Neural crest cell (in vitro differentiated cells): ENCODE measurements at regions not wholly inside any gene's neighbourhood (a gene's known extent, or its start where the extent isn't known, plus 50 kb on each side); places are given as distances from the start of the nearest gene placed in this dataset.

Experiments used
- DNase-seq: peaks from one replicate; pipeline ENCODE4 v3.0.0; 2021; ENCODE audit warnings: low read depth, mixed read lengths, low spot score
- H3K27ac Mint-ChIP-seq: one replicate; pipeline ENCODE4 v1.8.0; 2021; ENCODE audit warnings: mild to moderate bottlenecking, mixed read lengths; ENCODE audit not compliant: unreplicated experiment
- H3K27me3 Mint-ChIP-seq: 2 replicates; pipeline ENCODE4 v1.8.0; 2021; ENCODE audit warnings: low read depth, mild to moderate bottlenecking, mixed read lengths
- H3K36me3 Mint-ChIP-seq: 2 replicates; pipeline ENCODE4 v1.8.0; 2021; ENCODE audit warnings: low read depth, mild to moderate bottlenecking, mixed read lengths
- H3K4me1 Mint-ChIP-seq: 2 replicates; pipeline ENCODE4 v1.8.0; 2021; ENCODE audit warnings: mixed read lengths
- H3K4me3 Mint-ChIP-seq: one replicate; pipeline ENCODE4 v1.8.0; 2021; ENCODE audit warnings: mild to moderate bottlenecking, mixed read lengths
- H3K9me3 Mint-ChIP-seq: 2 replicates; pipeline ENCODE4 v1.8.0; 2021; ENCODE audit warnings: mixed read lengths
- TF ChIP-seq, protein P1 (sequence below): fragments of 200-600 bp; sonication (generic); conservative IDR thresholded peaks from 2 replicates; pipeline ENCODE4 v1.5.0; 2021; ENCODE audit warnings: antibody characterized with exemption, mild to moderate bottlenecking

DNA sequence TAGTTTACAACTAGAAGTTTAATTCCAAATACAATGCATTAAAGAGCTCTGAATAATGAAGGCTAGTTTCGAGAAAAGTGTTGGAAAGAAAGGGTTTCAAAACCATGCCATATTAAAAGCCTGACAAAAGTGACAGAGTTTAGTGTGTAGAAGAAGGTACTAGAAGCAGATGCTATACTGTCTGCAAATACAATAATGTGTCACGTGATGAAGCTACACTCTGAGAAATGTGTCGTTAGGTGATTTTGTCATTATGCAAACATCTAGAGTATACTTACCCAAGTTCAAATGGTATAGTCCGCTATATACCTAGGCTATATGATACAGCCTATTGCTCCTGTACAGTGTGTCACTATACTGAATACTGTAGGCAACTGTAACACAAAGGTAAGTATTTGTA is 494.1 kb downstream of the TLE1 start:
- TF ChIP-seq, protein P1, sequence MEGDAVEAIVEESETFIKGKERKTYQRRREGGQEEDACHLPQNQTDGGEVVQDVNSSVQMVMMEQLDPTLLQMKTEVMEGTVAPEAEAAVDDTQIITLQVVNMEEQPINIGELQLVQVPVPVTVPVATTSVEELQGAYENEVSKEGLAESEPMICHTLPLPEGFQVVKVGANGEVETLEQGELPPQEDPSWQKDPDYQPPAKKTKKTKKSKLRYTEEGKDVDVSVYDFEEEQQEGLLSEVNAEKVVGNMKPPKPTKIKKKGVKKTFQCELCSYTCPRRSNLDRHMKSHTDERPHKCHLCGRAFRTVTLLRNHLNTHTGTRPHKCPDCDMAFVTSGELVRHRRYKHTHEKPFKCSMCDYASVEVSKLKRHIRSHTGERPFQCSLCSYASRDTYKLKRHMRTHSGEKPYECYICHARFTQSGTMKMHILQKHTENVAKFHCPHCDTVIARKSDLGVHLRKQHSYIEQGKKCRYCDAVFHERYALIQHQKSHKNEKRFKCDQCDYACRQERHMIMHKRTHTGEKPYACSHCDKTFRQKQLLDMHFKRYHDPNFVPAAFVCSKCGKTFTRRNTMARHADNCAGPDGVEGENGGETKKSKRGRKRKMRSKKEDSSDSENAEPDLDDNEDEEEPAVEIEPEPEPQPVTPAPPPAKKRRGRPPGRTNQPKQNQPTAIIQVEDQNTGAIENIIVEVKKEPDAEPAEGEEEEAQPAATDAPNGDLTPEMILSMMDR: no peak
- no peak overlapping the region for H3K27ac Mint-ChIP-seq
- peaks cover 6% of the 10 kb centered on the region for H3K36me3 Mint-ChIP-seq
- H3K9me3 Mint-ChIP-seq: peaks cover 13% of the 10 kb centered on the region
- no peaks in the 10 kb centered on the region for H3K4me1 Mint-ChIP-seq
- DNase-seq: no peak
- H3K4me3 Mint-ChIP-seq: no peak overlapping the region
- H3K27me3 Mint-ChIP-seq: no peaks in the 10 kb centered on the region

- TF ChIP-seq, protein P1: no peak
- H3K4me3 Mint-ChIP-seq: no peak overlapping the region
- no peak overlapping the region for H3K27ac Mint-ChIP-seq
- no peaks in the 10 kb centered on the region for H3K27me3 Mint-ChIP-seq
- peaks cover 13% of the 10 kb centered on the region for H3K9me3 Mint-ChIP-seq
- H3K4me1 Mint-ChIP-seq: no peaks in the 10 kb centered on the region
- H3K36me3 Mint-ChIP-seq: peaks cover 6% of the 10 kb centered on the region
- no peak for DNase-seq
Observed at GRCh38 chr9:81193362-81194339, 495.7 kb downstream of the TLE1 start.

DNA sequence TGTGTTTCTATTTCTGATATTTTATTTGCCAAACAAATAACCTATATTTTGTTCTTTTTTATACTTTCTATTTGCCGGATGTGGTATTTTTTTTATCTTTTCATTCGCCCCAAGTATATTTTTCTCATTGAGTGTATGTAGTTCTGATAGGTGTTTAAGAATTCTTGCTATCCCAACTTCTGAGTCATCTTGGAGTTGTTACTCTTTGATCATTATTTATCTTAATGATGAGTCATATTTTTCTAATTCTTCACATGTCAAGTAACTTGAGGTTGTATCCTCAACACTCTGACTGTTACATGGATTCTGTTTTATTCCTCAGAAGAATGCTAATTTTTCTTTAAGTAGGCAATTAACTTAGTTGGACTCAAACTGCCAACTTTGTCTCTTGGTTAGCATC is 498.1 kb downstream of the TLE1 start:
- no peak for DNase-seq
- TF ChIP-seq, protein P1: no peak
- Mint-ChIP-seq H3K4me1 (no peaks in the 10 kb centered on the region), H3K27me3 (no peaks in the 10 kb centered on the region), H3K27ac (no peak overlapping the region), H3K4me3 (no peak overlapping the region), H3K36me3 (peaks cover 6% of the 10 kb centered on the region), H3K9me3 (peaks cover 10% of the 10 kb centered on the region)

DNA sequence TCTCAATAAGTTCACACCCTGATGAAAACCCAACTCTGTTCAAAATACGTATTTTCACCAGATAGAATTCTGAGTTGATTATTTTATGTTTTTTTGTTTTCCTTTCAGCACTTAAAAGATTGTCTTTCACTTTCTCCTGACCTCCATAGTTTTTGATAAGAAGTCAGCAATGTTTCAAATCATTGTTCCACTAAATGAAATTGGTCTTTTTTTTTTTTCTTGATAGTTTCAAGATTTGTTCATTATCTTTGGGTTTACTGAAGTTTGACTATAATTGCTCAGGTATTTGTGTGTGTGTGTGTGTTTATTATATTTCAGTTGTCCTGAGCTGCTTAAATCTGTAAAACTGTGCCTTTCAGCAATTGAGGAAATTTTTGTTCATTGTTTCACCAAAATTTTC is 498.7 kb downstream of the TLE1 start:
- peaks cover 10% of the 10 kb centered on the region for H3K9me3 Mint-ChIP-seq
- no peaks in the 10 kb centered on the region for H3K4me1 Mint-ChIP-seq
- TF ChIP-seq, protein P1: no peak
- no peak for DNase-seq
- no peaks in the 10 kb centered on the region for H3K27me3 Mint-ChIP-seq
- peaks cover 6% of the 10 kb centered on the region for H3K36me3 Mint-ChIP-seq
- no peak overlapping the region for H3K27ac Mint-ChIP-seq
- H3K4me3 Mint-ChIP-seq: no peak overlapping the region

DNA sequence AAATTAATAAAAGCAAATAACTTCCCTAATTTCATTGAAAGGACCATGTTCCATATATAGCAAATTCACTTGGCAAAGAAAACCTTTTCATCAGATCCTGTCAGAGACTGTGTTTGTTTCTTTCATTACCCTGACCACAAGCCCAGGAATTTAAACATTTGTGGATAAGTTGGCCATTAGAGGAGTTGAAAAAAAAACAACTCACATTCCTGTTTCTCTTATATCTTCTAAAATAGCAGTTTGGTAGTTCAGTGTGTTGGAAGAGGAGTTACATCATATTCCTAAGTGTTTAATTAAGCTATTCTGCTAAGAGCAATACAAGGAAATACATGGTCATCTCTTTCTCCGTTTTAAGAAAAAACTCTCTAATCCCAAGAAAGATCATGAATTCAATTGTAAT is 505.6 kb downstream of the TLE1 start:
- Mint-ChIP-seq H3K36me3 (no peaks in the 10 kb centered on the region), H3K27ac (no peak overlapping the region), H3K4me1 (no peaks in the 10 kb centered on the region), H3K4me3 (no peak overlapping the region), H3K9me3 (peaks cover 2% of the 10 kb centered on the region), H3K27me3 (no peaks in the 10 kb centered on the region)
- DNase-seq: no peak
- TF ChIP-seq, protein P1: no peak
